Trophoblast cell (in vitro differentiated cells and primary cell): ENCODE measurements at regions not wholly inside any gene's neighbourhood (a gene's known extent, or its start where the extent isn't known, plus 50 kb on each side); places are given as distances from the start of the nearest gene placed in this dataset.

Experiments used
- DNase-seq, 2 donors: peaks; one replicate each; pipeline ENCODE4 v3.0.0-alpha.2; 2016
- H2AFZ ChIP-seq: 2 replicates; pipeline ENCODE4 v1.6.1; 2013; ENCODE audit warnings: low read length, moderate library complexity, mild to moderate bottlenecking; ENCODE audit not compliant: insufficient read depth, poor library complexity
- H2AK5ac ChIP-seq: 2 replicates; pipeline ENCODE4 v1.6.1; 2013; ENCODE audit warnings: mild to moderate bottlenecking, low read length
- H2BK120ac ChIP-seq: 2 replicates; pipeline ENCODE4 v1.6.1; 2013; ENCODE audit warnings: low read length, mild to moderate bottlenecking, moderate library complexity; ENCODE audit not compliant: insufficient read depth, poor library complexity
- H2BK12ac ChIP-seq: 2 replicates; pipeline ENCODE4 v1.6.1; 2013; ENCODE audit warnings: mild to moderate bottlenecking, low read length, moderate library complexity
- H2BK5ac ChIP-seq: 2 replicates; pipeline ENCODE4 v1.6.1; 2013; ENCODE audit warnings: low read length, low read depth, moderate library complexity, mild to moderate bottlenecking; ENCODE audit not compliant: poor library complexity
- H3K14ac ChIP-seq: 2 replicates; pipeline ENCODE4 v1.6.1; 2013; ENCODE audit warnings: mild to moderate bottlenecking, low read length
- H3K18ac ChIP-seq: 2 replicates; pipeline ENCODE4 v1.6.1; 2013; ENCODE audit warnings: mild to moderate bottlenecking, low read length
- H3K23ac ChIP-seq: 2 replicates; pipeline ENCODE4 v1.6.1; 2013; ENCODE audit warnings: low read length
- H3K27ac ChIP-seq: 2 replicates; pipeline ENCODE4 v1.5.1; 2013; ENCODE audit warnings: low read depth, mild to moderate bottlenecking, inconsistent platforms, low read length, moderate library complexity
- H3K27me3 ChIP-seq: 2 replicates; pipeline ENCODE4 v1.6.1; 2013; ENCODE audit warnings: inconsistent platforms, mild to moderate bottlenecking, low read length, moderate library complexity; ENCODE audit not compliant: insufficient read depth
- H3K36me3 ChIP-seq, 2 experiments: 1 replicate in 1 of 2; 2 replicates in 1 of 2; pipeline ENCODE4 v1.6.1; 2013; ENCODE audit warnings: low read length in 2 of 2, mild to moderate bottlenecking in 2 of 2, moderate library complexity in 1 of 2; ENCODE audit not compliant: insufficient read depth in 2 of 2, control insufficient read depth in 1 of 2
- H3K4ac ChIP-seq: 2 replicates; pipeline ENCODE4 v1.6.1; 2013; ENCODE audit warnings: low read depth, mild to moderate bottlenecking, low read length, moderate library complexity
- H3K4me1 ChIP-seq, 2 experiments: 1 replicate in 1 of 2; 2 replicates in 1 of 2; pipeline ENCODE4 v1.6.1; 2013; ENCODE audit warnings: low read length in 2 of 2, mild to moderate bottlenecking in 2 of 2, moderate library complexity in 1 of 2; ENCODE audit not compliant: insufficient read depth in 2 of 2, control insufficient read depth in 1 of 2
- H3K4me2 ChIP-seq: 2 replicates; pipeline ENCODE4 v1.6.1; 2013; ENCODE audit warnings: inconsistent platforms, mild to moderate bottlenecking, low read length, moderate library complexity
- H3K4me3 ChIP-seq: 2 replicates; pipeline ENCODE4 v1.5.1; 2013; ENCODE audit warnings: mild to moderate bottlenecking, low read depth, low read length, inconsistent platforms
- H3K79me1 ChIP-seq: one replicate; pipeline ENCODE4 v1.6.1; 2013; ENCODE audit warnings: low read length
- H3K79me2 ChIP-seq: 2 replicates; pipeline ENCODE4 v1.6.1; 2013; ENCODE audit warnings: low read length, mild to moderate bottlenecking; ENCODE audit not compliant: control insufficient read depth, insufficient read depth, poor library complexity
- H3K9ac ChIP-seq: 2 replicates; pipeline ENCODE4 v1.6.1; 2013; ENCODE audit warnings: mild to moderate bottlenecking, low read length
- H3K9me3 ChIP-seq: 2 replicates; pipeline ENCODE4 v1.6.1; 2013; ENCODE audit warnings: low read depth, mild to moderate bottlenecking, control low read depth, inconsistent platforms, low read length; ENCODE audit not compliant: insufficient read depth
- H4K12ac ChIP-seq: 2 replicates; pipeline ENCODE4 v1.6.1; 2013; ENCODE audit warnings: low read depth, mild to moderate bottlenecking, low read length, moderate library complexity
- H4K8ac ChIP-seq: 2 replicates; pipeline ENCODE4 v1.6.1; 2013; ENCODE audit warnings: low read depth, mild to moderate bottlenecking, low read length, moderate library complexity
- H4K91ac ChIP-seq: one replicate; pipeline ENCODE4 v1.6.1; 2013; ENCODE audit warnings: low read depth, mild to moderate bottlenecking, low read length, moderate library complexity
- WGBS: extraction: QIAGEN DNeasy Blood & Tissue Kit; methylation state at CpG from one replicate; pipeline ENCODE4 v1.1.7; 2013; ENCODE audit warnings: missing lambda C conversion rate; ENCODE audit not compliant: insufficient read length, insufficient coverage; ENCODE audit errors: extremely low coverage; 5-methylcytosine and 5-hydroxymethylcytosine counted together

DNA sequence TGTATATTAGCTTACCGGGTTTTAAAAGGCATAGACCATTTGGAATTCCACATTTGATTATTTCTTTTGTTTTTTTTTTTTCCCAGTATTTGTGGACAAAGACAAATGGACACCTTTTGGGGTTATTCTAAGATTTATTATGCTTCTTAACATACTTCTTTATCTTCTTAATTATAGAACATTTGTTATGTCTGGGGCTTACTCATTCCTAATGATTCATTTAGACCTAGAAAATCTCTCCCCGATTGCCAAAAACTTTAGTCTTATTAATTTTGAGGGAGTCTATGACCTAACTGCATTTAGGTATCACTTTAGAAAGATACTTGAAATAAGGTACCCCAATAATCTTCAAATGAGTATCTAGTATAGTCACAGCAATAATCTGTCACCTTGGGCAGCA is 170.7 kb upstream of the PREP start:
- Histone ChIP-seq H3K9ac (no peak overlapping the region), H3K36me3 (no peaks in the 10 kb centered on the region), H4K12ac (no peak overlapping the region), H3K4me2 (no peak overlapping the region), H3K27ac (no peak overlapping the region), H2AK5ac (no peak overlapping the region), H4K8ac (no peak overlapping the region), H3K14ac (no peak overlapping the region), H3K9me3 (no peaks in the 10 kb centered on the region), H3K4me1 (no peaks in the 10 kb centered on the region), H3K79me2 (no peaks in the 10 kb centered on the region), H3K18ac (no peak overlapping the region), H3K27me3 (no peaks in the 10 kb centered on the region), H2BK5ac (no peak overlapping the region), H2BK12ac (no peak overlapping the region), H3K4me3 (no peak overlapping the region), H3K23ac (no peak overlapping the region), H2AFZ (no peak overlapping the region), H3K4ac (no peak overlapping the region), H4K91ac (no peak overlapping the region), H3K79me1 (no peaks in the 10 kb centered on the region), H2BK120ac (no peak overlapping the region)
- DNase-seq, result no peak
- WGBS, result no CpG with 5 or more reads among the region's 2 CpGs

DNA sequence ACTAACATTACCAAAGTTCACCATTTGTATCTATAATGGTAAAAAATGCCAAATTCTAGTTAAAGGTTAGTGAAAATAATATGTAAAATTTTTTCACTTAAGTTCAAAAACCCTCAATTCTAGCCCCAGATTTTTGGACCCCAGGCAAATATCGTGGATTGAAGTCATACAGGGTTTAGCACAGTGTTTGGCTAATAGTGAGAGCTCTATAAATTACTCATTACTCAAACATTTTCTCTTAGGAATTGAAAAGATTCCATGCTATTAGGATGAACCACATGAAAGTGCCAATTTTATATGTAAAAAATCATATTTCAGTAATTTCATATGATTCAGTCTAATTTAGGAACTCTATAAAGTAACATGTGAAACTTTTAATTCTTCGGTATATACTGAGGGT is 170.3 kb upstream of the PREP start:
- Histone ChIP-seq H3K9ac (no peak overlapping the region), H2AFZ (no peak overlapping the region), H4K12ac (no peak overlapping the region), H2BK12ac (no peak overlapping the region), H3K27ac (no peak overlapping the region), H3K79me2 (no peaks in the 10 kb centered on the region), H4K8ac (no peak overlapping the region), H2AK5ac (no peak overlapping the region), H3K14ac (no peak overlapping the region), H3K27me3 (no peaks in the 10 kb centered on the region), H3K79me1 (no peaks in the 10 kb centered on the region), H3K4me1 (no peaks in the 10 kb centered on the region), H2BK120ac (no peak overlapping the region), H3K9me3 (no peaks in the 10 kb centered on the region), H2BK5ac (no peak overlapping the region), H3K23ac (no peak overlapping the region), H3K4me3 (no peak overlapping the region), H3K4me2 (no peak overlapping the region), H3K4ac (no peak overlapping the region), H4K91ac (no peak overlapping the region), H3K36me3 (no peaks in the 10 kb centered on the region), H3K18ac (no peak overlapping the region)
- DNase-seq, result no peak
- WGBS, result no CpG with 5 or more reads among the region's 2 CpGs

DNA sequence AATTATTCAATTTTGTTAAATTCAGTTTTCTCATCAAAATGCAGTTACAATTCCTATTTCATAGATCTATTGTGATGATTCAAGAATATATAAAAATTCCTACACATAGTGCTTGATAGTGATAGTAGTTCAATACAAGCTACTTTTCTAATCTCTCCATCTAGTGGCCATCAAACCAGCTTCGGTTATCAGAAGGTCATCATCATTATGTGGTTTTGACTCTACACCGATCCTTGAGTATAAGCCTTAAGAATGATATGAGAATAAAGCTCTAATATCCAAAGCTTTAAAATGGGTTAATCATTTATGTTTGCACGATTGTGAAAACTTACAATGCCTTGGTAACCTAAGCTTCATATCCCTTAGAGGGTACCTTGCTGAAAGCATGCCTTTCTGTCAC is 167.5 kb upstream of the PREP start:
- no peak overlapping the region for H2AFZ ChIP-seq
- no peak overlapping the region for H3K4me3 ChIP-seq
- no peak overlapping the region for H3K4me2 ChIP-seq
- H3K27ac ChIP-seq, result no peak overlapping the region
- no peak overlapping the region for H3K18ac ChIP-seq
- H3K79me2 ChIP-seq, result no peaks in the 10 kb centered on the region
- no peak overlapping the region for H3K23ac ChIP-seq
- H4K91ac ChIP-seq, result no peak overlapping the region
- H3K4me1 ChIP-seq, result no peaks in the 10 kb centered on the region
- no peaks in the 10 kb centered on the region for H3K9me3 ChIP-seq
- H3K9ac ChIP-seq, result no peak overlapping the region
- H2BK5ac ChIP-seq, result no peak overlapping the region
- H3K4ac ChIP-seq, result no peak overlapping the region
- H2BK12ac ChIP-seq, result no peak overlapping the region
- no peak overlapping the region for H4K12ac ChIP-seq
- DNase-seq, result no peak
- no peak overlapping the region for H2AK5ac ChIP-seq
- no peak overlapping the region for H4K8ac ChIP-seq
- H3K36me3 ChIP-seq, result no peaks in the 10 kb centered on the region
- H3K79me1 ChIP-seq, result no peaks in the 10 kb centered on the region
- H3K14ac ChIP-seq, result no peak overlapping the region
- no CpG with 5 or more reads among the region's 3 CpGs for WGBS
- no peaks in the 10 kb centered on the region for H3K27me3 ChIP-seq
- H2BK120ac ChIP-seq, result no peak overlapping the region

DNA sequence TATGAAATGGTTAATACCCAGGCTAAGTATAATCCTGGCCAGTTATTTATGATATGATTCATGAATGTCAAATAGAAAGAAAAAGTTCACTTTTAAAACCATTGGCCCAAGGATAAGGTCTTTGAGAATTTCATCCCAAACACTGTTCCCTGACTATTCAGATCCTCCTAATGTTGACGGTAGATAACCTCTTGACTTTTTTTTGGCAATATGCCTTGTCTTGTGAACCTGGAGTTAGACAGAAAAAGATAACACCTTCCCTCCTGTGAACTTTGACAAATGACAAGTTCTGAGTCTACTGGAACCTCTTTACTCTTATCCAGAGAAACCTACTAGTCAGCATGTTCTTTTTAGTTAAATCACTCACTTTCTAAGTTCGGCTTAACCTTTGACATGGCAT is 166.8 kb upstream of the PREP start:
- WGBS, result no CpG with 5 or more reads among the region's 2 CpGs
- Histone ChIP-seq H3K14ac (no peak overlapping the region), H3K4ac (no peak overlapping the region), H3K79me1 (no peaks in the 10 kb centered on the region), H4K12ac (no peak overlapping the region), H4K8ac (no peak overlapping the region), H3K9ac (no peak overlapping the region), H3K9me3 (no peaks in the 10 kb centered on the region), H2BK120ac (no peak overlapping the region), H4K91ac (no peak overlapping the region), H3K23ac (no peak overlapping the region), H3K4me2 (no peak overlapping the region), H2BK5ac (no peak overlapping the region), H3K36me3 (no peaks in the 10 kb centered on the region), H2AFZ (no peak overlapping the region), H3K4me1 (no peaks in the 10 kb centered on the region), H3K79me2 (no peaks in the 10 kb centered on the region), H2BK12ac (no peak overlapping the region), H3K27ac (no peak overlapping the region), H3K27me3 (no peaks in the 10 kb centered on the region), H3K4me3 (no peak overlapping the region), H2AK5ac (no peak overlapping the region), H3K18ac (no peak overlapping the region)
- no peak for DNase-seq
